WTC11 (cell line): ENCODE measurements at regions not wholly inside any gene's neighbourhood (a gene's known extent, or its start where the extent isn't known, plus 50 kb on each side); places are given as distances from the start of the nearest gene placed in this dataset.

Experiments
- CTCF ChIP-seq: fragments of 200-600 bp; IDR thresholded peaks from 2 replicates; pipeline ENCODE4 v1.8.0; 2022; ENCODE audit warnings: antibody characterized with exemption
- JUN ChIP-seq: sonication (generic); formaldehyde crosslinking; IDR thresholded peaks from 2 replicates; pipeline ENCODE4 v1.8.0; 2023; ENCODE audit warnings: mild to moderate bottlenecking, missing genetic modification reagents
- ZNF317 ChIP-seq: sonication (generic); formaldehyde crosslinking; IDR thresholded peaks from 2 replicates; pipeline ENCODE4 v1.8.1; 2023; ENCODE audit warnings: low read depth, mild to moderate bottlenecking, moderate library complexity, missing genetic modification reagents, borderline replicate concordance
- TF ChIP-seq, protein P1 (sequence below): sonication (generic); formaldehyde crosslinking; IDR thresholded peaks from 2 replicates; pipeline ENCODE4 v1.8.1; 2023; ENCODE audit warnings: mild to moderate bottlenecking, missing genetic modification reagents, moderate library complexity

DNA sequence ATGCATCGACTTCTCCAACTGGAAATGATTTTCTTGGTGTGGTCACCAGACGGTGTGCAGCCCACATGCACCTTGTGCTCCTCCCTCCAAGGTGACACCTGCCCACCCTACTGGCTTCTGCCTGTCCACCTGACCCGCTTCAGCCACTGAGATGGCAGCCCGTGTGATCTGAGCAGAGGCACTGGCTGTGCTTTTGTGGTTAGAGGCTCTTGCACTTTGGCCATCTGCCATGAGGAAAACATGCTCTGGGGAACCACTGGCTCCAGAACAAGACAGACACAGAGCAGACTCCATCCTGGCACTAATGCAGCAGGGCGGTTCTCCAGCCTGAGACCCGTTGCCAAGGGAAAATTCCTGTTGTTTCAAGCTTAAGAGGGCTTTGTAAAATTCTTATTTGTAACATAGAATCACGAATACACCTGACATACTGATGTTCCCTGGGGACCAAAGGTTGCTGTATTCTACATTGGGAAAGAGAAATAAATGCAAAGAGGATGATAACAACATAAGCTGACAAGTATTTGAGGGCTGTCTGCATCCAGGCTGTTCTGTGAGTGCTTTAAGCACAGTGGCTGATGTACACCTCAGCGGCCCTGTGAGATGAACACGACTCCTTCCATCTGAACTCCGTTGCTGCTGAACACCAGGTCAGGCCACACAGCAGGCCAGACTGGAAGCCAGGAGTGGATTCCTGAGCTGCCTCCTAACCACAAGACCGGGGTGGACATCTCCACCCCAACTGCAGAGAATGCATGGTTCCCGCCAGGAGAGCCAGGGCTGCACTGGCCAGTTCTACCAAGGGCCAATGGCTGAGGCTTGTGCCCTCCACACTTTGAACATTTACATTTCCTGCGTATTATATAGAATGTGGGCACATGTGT lies 820.4 kb downstream of the GALR1 start:
- TF ChIP-seq, protein P1, sequence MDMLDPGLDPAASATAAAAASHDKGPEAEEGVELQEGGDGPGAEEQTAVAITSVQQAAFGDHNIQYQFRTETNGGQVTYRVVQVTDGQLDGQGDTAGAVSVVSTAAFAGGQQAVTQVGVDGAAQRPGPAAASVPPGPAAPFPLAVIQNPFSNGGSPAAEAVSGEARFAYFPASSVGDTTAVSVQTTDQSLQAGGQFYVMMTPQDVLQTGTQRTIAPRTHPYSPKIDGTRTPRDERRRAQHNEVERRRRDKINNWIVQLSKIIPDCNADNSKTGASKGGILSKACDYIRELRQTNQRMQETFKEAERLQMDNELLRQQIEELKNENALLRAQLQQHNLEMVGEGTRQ = no peak
- TF ChIP-seq JUN (CRISPR knock-in tag) (no peak), ZNF317 (CRISPR knock-in tag) (no peak), CTCF (no peak)
